Fibroblast of upper back skin (primary cell): ENCODE measurements at regions not wholly inside any gene's neighbourhood (a gene's known extent, or its start where the extent isn't known, plus 50 kb on each side); places are given as distances from the start of the nearest gene placed in this dataset.
"Not testable (repeated sequence)": the region's sequence is repeated elsewhere in the genome, so short reads cannot be mapped to it uniquely, and the experiment has no call there.

ENCODE experiments used
- DNase-seq: peaks from one replicate; pipeline ENCODE4 v3.0.0-alpha.2; 2013

DNA sequence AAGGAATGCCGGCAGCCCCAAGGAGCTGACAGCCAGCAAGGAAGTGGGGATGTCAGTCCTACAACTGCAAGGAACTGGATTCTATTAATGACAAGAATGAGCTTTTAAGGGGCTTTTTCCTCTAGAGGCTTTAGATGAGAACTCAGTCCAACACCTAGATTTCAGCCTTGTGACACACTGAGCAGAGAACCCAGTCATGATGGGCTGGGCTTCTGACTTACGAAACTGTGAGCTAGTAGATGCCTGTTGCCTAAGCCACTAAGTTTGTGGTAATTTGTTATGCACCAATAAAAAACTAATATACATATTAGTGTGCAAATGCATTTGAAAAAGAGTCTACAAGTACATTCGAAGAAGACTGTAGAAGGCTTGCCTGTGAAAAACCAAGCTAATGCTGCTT lies 263.3 kb downstream of the SOX4 start:
- DNase-seq = no peak

- DNase-seq = no peak
These were observed 264.5 kb downstream of the SOX4 start for GRCh38 chr6:21858076-21858475.

DNA sequence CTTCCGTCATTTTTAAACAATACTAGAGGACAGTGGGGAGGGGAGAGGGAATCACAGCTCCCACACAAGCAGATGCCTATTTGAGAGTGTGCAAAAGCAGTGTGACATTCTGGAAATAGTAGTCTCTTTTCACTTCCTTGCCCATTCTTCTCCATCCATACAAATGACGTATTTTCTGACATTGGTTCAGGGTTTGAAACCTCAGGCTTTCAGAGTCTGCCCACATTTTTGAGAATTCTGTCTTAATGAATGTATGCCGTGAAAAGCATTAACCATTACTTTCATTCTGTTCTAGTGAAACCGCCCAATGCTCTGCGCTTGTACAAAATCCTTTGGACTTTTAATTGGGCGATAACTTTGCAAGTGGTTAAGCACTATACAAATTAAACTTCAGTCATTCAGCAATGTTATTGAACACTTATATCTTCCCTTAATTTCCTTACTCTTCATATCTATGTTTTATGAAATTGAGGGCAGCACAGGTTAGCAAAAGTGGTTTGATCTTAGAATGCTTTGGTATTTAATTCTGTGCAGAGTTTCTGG lies 265.7 kb downstream of the SOX4 start:
- no peak for DNase-seq

- DNase-seq = no peak
These were observed 268.4 kb downstream of the SOX4 start for GRCh38 chr6:21861942-21862341.

- DNase-seq = no peak
These were observed 270.7 kb downstream of the SOX4 start for GRCh38 chr6:21864206-21864605.

DNA sequence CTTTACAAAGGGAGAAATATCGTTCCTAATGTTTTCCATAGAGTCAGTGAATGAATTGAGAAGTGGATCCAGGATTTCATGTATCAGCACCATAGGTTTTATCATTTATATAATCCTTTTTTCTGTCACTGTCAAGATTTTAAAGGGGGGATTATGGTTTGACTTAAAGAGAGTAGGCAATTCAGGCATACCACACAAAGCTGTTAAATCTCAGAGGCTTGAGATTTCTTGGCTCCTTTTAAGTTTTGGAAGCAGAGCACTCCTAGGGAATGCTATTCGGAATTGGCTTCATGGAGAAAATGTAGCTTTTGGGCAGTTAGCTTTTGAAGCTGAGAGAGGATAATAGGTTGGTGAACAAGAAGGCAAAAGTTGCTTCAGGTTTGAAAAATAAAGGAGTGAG lies 274.7 kb downstream of the SOX4 start:
- DNase-seq = no peak

- DNase-seq = no peak
These were observed 275.7 kb downstream of the SOX4 start for GRCh38 chr6:21869085-21869771.

- DNase-seq = no peak
These were observed 276.7 kb downstream of the SOX4 start for GRCh38 chr6:21870076-21870730.

DNA sequence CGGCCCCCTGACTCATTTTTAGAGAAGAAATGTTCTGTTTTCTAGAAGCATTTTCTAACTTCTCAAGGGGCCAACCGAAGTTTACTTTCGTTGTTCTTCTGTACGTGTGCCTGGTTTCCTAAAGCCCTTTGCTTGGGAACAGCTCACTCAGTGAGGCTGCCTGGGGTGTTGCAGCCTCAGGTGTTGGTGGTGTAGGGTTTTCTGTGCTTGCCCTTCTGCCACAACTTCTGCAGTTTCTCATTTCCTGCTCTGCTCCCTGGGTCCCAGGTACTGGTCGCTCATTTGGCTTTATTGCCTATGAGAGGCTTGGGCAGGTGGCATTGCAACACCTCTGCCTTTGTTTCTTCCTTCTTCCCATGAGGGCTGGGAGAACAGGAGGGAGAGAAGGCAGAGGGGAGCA lies 278.3 kb downstream of the SOX4 start:
- DNase-seq = no peak

DNA sequence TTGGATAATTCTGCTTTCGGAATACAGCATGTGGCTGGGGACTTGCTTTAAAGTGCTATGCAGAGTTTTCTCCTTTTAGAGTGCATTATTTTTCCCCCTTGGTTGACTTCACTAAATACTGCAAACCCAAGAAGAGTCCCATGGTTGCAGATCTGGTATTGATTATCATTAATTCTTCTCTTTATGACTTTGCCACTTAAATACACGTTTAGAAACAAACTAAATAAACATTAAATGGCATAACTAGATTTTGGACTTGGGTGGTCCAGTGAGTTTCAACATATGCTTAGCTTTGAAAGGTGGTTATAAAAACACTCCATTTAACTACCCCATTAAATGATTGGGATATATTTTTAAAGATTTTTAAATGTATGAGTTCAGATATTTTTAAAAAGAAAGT lies 279.2 kb downstream of the SOX4 start:
- DNase-seq = no peak

- DNase-seq = peak; percentile 99
These were observed 280.0 kb downstream of the SOX4 start for GRCh38 chr6:21873562-21873961.

DNA sequence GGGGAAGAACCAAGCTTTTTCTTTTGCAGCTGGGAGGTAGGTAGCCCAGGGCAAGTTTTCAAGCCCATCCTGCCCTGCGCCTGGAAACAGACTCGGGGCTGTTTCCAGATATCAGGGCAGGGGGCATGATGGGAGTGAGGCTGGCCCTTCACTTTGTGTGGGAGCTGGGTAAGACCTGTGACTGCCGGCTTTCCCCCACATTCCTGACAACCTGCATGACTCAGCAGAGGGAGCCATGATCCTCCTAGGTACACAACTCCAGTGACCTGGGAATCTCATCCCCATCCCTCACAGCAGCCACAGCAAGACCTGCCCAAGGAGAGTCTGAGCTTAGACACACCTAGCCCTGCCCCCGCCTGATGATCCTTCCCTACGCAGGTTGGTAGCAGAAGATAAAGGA lies 280.8 kb downstream of the SOX4 start:
- no peak for DNase-seq

DNA sequence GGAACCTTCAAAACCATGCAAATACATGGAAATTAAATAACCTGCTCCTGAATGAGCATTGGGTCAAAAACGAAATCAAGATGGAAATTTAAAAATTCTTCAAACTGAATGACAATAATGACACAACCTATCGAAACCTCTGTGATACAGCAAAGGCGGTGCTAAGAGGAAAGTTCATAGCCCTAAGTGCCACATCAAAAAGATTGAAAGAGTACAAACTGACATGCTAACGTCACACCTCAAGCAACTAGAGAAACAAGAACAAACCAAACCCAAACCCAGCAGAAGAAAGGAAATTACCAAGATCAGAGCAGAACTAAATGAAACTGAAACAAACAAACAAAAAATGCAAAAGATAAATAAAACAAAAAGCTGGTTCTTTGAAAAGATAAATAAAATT lies 283.5 kb downstream of the SOX4 start:
- DNase-seq = not testable (repeated sequence)

DNA sequence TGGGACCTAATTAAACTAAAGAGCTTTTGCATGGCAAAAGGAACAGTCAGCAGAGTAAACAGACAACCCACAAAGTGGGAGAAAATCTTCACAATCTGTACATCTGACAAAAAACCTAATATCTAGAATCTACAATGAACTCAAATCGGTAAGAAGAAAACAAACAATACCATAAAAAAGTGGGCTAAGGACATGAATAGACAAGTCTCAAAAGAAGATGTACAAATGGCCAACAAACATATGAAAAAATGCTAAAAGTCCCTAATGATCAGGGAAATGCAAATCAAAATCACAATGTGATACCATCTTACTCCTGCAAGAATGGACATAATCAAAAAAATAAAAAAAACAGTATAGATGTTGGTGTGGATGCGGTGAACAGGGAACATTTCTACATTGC lies 286.7 kb downstream of the SOX4 start:
- DNase-seq = not testable (repeated sequence)

DNA sequence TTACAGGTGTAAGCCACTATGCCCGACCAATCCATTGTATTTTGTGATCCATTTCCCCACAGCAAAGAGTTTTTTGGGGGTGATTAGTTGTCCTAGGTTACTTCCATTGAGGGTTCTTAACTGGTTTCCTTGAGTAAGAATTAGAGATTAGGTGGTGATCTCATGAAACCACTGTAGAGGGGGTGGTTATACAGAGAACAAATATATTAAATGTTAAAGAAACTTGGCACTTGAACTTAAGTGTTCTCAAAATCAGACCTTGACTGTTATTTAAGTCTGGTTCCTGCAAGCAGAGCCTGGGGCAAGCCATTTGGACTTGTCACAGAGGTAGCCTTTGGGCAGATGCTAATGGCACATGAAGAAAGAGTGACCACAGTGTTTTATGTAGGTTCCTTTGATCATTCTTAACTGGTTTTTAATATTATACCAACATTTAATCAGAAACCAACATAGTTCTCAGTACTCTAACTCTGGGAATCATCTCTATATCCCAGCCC lies 288.5 kb downstream of the SOX4 start:
- DNase-seq = no peak

GRCh38 chr6:21883595-21884328 lies 290.2 kb downstream of the SOX4 start:
- no peak for DNase-seq

- no peak for DNase-seq
These were observed 291.6 kb downstream of the SOX4 start for GRCh38 chr6:21885111-21885510.

- peak; percentile 97 for DNase-seq
These were observed 292.1 kb downstream of the SOX4 start for GRCh38 chr6:21885532-21886114.

DNA sequence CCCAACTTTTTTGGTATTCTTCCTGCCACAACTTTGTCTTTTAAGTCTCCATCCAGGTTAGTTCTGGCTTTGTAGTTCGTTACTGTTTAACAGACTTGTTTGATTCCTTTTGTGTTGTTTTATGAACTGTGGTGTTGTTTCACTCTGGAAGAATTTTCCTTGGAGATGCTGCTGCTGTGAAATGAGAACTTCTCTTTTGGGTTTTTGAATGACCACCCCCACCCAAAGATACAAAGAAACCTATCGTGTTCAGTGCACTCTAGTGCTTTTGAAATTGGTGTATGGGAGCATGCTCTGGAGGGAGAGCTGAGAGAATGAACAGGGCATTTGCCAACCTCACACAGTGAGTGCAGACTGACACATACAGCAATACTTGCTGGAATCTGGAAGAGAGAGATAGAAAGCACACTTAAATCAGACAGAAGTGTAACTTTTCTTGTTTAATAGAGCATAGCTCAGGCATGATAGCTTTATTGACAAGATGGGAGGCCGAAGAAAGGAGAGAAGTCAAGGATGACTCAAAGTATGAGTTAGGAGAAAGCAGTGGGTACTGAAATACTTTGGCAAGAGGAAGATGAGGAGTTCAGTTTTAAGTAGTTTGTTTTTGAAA lies 293.1 kb downstream of the SOX4 start:
- DNase-seq = peak; percentile 73

DNA sequence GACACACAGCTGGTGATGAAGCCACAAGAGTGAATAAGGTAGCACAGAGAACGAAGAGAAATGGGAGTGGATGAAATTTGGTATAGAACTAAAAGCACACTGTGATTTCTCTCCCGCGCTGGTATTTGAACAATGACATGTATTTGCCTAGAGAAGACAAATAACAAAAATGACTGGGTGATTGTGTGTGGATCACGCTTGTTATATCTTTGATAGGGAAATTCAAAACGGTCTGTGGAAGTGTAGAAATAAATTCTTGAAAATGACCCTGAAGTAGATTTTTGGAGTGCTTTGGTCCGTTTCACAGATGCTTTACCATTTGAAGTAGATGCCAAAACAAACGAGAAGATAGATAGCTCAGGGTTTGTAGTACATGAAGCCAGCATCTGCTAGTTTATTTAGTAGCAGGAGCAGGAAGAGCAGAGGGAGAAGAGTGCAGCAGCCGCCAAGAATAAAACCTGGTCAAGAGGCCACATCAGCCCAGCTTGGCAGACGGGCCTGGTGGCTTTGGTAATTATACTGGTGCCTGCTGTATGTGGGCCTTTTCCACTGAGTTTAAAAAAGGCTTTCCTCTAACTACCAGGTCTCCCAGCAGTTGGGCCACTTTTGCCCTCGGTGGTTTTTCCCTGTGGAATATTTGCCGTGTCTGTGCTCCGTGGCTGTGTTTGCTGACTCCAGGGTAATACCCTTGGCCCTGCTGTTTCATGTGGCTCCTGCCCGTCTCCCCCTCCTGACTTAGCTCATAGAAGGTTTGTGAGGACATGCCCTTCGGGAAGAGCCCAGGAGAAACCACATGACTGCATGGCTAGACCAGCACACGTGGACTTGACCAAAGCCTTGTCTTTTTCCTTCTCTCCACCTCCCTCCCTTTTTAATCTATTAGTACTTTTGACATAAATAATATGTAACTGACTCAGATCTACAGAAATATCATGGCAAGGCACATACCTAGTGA lies 294.0 kb downstream of the SOX4 start:
- peak; percentile 76 for DNase-seq

DNA sequence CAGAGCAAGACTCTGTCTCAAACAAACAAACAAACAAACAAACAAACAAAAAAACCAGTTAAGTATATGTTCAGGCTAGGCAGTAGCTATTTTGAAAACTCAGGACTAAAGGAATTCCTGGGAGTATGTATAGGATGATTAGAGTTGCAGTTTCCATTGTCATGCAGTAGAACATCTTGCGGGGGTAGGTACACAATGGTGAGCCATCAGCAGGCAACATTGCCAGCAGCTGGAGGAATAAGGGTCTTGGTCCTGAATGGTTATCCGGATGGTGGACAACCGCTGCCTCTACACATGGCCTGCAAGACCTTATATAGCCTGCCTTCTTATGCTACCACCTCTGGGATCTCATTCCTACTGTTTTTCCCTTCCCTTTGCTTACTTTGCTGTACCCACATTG lies 297.5 kb downstream of the SOX4 start:
- no peak for DNase-seq

GRCh38 chr6:21893793-21894192 lies 300.2 kb downstream of the SOX4 start:
- peak; percentile 40 for DNase-seq
